NCI-H446 treated with DMSO at 0.1 percent for 48 hours (cell line): ENCODE measurements at regions not wholly inside any gene's neighbourhood (a gene's known extent, or its start where the extent isn't known, plus 50 kb on each side); places are given as distances from the start of the nearest gene placed in this dataset.
"Not testable (repeated sequence)": the region's sequence is repeated elsewhere in the genome, so short reads cannot be mapped to it uniquely, and the experiment has no call there.

Experiments used
- DNase-seq: peaks from one replicate; lab custom pipeline; 2025; lab: John Stamatoyannopoulos, UW

DNA sequence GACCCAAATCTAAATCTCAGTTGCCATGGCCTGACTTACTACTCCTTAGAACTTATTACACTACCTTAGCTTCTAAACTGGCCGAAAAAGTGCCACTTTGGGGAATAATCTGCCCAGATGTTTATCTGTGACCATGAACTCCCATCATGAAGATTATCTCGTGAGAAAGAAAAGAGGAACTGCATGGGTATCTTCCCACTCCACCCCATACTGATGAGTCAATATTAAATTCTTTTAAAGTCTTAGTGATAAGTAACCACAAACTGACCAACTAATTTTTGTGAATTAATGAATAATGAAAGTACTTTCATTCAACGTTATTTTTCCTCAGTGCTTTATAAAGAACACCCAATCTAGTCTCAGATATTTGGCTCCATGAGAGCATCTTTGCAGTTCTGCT is 493.5 kb downstream of the EBF1 start:
- no peak for DNase-seq

DNA sequence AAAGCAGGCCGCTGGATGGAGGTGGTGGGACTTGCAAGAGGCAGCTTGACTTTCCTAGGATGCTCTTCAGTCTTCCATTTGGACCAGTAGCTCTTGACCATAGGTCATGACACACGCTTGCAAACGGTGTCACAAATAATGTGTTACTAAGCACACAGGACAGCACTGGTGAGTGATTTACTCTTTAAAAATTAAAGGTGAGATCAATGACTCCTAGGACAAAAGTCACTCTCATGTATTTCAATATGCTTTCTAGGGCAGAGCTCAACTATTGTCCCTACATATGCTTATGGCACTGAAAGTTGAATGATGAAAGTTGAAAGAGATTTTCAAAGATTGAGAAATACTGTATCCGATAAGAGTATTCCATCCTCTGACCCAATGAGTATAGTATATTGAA is 496.7 kb downstream of the EBF1 start:
- no peak for DNase-seq

DNA sequence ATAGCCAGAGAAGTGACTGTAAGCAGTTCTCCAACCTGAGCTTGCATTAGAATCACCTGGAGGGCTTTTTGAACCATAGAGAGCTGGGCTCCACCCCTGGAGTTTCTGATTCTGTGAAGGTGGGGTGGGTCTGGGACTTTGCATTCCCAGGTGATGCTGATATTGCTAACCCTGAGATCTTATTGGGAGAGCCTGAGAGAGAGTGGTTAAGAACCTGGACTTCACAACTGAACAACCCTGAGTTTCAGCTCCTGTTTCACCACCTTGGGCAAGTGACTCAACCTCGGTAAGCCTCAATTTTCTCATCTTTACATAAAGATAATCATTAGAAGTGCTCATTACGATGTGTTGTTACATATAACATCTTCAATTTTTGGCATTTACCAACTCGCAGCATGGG is 498.6 kb downstream of the EBF1 start:
- DNase-seq: no peak

DNA sequence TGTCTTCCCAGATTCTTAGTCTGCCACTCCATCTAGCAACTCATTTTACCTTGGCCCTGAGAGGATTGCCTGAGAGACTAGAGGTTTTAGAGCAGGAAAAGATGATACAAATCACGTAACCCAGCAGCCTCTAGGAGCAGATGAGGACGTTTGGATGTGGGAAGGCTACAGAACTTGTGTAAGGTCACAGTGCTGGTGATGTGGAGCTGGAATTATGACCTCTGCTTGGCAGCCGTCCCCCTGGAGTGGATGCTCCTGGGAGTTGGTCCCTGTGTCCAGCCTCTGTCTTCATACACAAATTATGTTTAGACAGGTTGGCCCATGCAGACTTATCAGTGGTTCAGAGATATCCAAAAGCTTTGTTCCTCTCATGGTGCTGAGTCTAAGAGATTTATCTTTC is 499.0 kb downstream of the EBF1 start:
- no peak for DNase-seq

DNA sequence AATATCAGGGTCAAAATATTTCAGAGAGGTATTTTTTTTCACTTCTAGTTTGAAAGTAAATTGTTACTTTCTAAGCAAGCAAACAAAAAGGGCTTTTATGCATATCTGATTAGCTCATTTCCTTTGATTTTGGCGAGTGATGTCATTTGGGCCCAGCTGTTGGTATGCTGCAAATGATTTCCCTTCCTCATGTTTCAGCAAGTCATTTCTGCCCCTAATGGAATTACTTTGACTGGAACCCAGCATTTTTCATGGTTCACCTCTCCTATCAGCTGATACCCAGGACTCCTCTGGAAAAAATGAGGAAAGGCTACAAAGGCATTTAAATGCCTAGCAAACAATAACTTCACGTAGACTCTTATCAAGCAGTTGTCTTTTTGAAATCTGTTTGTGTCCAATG is 500.6 kb downstream of the EBF1 start:
- no peak for DNase-seq

DNA sequence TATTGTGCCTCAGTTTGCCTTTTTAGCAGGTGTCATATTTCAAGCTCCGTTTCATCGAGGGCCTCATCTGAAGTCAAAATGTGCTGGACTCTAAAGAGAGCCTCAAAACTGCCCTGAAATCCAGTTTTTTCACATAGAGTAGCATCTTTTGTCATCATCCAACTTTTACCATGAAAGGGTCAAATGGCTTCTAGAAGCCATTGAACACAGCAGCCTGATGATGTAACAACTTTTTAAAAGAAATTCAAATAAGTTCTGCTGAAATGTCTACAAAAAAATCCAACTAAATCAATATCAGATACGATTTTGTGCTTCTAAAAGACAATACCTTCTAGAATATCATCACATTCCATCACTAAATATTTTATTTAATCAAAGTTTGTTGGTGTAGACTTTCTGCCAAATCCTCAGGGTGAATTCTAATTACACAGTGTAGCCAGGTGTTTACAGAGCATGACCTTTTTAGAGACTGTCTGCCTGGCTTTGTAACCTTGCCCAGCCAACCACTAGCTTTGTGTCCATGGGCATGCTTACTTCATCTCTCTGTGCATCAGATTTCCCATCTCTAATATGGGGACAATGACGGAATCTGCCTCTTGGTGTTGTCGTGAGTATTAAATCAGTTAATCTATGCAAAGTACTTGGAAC is 505.0 kb downstream of the EBF1 start:
- no peak for DNase-seq

DNA sequence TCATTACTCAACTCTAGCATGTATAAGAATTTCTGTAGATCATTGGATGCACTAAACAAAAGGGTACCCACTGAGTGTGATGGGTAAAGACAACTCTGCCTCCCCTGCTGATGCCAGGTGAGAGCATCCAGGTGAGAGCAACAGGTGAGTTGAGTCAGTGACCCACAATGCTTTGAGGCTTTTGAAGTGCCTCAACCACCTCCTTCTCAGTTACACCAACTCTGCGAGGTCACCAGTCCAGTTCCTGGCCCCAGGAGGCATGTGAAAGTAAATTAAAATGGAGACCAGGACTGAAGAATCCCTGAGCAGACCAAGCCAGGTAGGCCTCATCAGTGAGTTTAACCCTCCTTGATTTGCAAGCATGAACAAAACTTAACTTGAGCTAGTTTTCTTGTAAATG is 505.8 kb downstream of the EBF1 start:
- DNase-seq: no peak

DNA sequence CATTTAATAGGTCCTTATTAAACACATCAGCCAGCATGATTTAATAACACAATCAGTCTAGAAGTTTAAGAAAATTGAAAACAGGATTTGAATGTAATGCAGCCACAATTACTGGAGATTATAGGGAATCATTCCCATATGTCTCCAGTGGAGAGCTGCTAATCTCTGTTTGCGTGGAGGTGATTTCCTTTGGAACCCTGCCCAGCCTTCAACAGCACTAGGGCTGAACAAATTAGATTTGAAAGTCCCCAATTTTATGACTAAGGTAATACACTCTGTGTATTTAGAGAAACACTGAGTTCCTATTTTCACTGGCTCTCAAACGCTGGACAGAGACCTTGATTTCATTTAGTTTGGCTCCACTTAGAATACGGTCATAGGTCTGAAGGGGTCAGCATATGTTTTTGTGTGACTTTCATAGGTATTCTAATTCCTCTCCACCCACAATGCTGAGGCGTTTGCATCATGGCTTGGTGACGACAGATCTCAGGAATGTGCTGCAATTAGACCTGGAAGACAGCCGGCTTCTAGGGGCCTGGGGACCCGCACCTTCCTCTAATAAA is 508.3 kb downstream of the EBF1 start:
- DNase-seq: no peak

DNA sequence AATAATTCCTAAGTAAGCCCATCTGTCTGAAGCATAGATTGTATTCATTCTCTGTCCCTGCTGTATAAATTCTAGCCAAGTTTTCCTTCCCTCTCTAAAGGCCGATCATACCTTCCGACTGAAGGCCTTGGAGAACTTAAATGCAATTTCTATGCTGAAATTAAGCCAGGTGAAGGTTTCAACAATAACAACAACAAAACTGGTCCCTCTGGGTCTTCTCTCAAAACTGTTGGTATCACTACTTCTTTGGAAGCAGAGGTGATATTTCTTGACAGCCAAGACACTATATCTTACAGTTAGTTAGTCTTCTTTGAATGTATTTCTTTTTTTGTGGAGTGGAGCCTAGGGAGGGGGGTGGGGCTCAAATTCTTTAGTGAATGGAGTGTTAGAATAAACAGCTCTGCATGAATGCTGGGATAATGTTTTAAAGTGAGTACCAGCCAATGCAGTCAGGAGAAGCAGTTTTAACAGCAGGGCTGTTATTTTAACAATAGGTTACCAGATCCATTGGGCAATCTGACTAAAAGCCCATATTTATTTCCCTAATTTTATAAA is 508.9 kb downstream of the EBF1 start:
- no peak for DNase-seq

DNA sequence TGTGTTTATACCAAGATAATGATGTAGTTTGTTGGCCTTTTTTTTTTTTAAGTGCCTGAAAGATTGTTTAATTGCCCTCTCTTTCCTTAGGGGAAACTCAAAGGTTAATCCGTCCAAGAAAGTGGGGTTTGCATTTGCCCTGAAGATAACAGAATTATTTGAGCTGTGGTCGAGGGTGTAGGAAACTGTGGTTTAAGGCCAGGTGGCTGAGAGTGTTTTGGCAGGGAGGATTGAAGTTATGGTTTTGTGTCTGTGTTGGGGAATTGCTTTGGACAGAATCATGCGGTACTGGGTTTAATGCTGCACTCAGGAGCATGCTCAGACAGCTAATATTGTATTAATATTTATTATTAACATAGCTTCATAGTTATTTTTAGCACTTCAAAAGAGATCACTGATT is 509.8 kb downstream of the EBF1 start:
- DNase-seq: no peak

DNA sequence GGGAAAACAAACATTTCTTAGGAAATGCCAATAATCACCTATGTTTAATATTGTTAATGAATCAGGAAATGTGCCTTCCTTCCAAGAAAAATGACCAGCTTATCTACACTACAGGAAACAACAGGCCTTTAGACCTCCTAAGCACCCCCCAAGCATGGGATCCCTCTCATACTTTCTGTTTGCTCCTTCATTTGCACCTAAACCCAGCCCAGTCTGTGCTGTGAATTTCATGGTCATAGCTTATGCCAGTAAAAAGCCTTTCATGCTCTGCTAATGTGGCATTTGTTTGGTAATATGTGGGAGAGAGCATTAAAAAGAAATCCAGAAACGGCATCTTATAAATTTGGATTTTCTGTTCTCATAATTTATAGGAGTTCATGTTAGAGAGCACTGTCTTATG is 511.1 kb downstream of the EBF1 start:
- DNase-seq: no peak

DNA sequence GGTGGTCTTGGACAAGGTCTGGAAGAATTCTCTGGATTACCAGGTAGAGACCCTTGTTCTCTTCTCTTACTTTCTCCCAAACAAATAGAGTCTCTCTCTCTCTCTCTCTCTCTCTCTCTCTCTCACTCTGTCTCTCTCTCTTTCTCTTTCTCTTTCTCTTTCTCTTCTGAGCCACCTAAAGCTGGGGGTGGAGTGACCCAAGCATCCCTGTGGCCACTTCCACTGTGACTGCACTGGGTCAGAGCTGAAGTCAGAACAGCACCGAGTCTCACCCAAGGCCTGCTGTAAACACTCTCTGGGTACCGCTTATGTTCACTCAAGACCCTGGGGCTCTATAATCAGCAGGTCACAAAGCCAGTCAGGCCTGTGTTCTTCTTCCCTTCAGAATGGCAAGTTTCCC is 513.7 kb downstream of the EBF1 start:
- DNase-seq: no peak

DNA sequence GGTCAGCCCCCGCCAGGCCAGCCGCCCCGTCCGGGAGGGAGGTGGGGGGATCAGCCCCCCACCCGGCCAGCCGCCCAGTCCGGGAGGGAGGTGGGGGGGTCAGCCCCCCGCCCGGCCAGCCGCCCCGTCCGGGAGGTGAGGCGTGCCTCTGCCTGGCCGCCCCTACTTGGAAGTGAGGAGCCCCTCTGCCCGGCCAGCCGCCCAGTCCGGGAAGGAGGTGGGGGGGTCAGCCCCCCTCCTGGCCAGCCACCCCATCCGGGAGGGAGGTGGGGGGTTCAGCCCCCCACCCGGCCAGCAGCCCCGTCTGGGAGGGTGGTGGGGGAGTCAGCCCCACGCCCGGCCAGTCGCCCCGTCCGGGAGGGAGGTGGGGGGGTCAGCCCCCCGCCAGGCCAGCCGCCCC is 517.0 kb downstream of the EBF1 start:
- not testable (repeated sequence) for DNase-seq

DNA sequence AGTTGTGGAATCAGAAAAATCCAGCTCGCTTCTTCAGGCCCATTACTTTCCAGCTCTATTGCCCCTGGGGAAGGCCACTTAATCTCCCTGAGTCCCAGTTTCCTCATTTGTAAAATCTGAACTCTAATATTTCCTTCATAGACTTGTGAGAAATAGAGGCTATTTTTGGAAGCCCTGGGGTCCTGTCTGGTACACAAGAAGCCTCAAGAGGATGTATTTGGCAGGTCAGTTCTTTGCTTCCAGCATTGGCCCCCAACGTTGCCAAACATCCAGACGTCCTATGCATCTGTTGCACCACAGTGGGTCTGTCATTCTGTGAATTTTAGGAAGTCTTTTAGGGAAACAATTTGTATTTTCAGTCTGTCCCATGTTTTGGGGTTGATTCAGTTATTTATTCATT is 525.9 kb downstream of the EBF1 start:
- no peak for DNase-seq

DNA sequence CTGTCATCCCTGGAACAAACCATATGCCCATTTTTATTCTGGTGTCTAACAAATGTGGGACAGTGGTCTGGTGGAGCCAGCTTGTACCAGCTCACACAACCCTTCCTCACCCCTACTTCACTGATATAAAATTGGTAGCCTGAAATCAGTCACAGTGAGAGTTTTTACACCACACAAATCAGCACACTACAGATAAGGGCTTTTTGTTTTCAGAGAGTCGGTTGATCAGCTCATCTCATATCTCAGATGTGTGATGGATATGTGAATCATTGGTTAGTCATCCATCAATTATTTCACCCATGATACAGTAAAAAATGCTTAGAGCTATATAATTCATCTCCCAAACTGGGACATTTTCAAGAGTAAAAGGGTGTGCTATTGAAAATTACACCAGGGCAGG is 529.2 kb downstream of the EBF1 start:
- no peak for DNase-seq

DNA sequence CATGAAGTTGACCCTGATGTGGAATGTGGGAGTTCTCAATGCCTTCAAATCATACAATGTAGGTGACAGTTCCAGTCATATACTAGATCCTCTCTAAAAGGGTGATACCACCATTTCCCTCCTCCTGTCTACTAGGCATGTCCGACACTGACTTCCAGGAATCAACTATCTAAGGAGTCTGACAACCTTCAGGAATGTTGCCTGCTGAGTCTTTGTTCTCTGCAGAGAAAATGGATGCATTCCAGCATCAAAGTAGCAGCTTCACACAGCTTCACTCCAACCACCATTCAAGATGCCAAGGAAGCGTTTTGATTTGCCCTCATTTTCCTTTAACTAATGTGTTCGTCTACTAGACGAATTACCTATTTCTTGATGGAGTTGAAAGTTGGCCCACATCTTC is 530.2 kb downstream of the EBF1 start:
- DNase-seq: no peak

DNA sequence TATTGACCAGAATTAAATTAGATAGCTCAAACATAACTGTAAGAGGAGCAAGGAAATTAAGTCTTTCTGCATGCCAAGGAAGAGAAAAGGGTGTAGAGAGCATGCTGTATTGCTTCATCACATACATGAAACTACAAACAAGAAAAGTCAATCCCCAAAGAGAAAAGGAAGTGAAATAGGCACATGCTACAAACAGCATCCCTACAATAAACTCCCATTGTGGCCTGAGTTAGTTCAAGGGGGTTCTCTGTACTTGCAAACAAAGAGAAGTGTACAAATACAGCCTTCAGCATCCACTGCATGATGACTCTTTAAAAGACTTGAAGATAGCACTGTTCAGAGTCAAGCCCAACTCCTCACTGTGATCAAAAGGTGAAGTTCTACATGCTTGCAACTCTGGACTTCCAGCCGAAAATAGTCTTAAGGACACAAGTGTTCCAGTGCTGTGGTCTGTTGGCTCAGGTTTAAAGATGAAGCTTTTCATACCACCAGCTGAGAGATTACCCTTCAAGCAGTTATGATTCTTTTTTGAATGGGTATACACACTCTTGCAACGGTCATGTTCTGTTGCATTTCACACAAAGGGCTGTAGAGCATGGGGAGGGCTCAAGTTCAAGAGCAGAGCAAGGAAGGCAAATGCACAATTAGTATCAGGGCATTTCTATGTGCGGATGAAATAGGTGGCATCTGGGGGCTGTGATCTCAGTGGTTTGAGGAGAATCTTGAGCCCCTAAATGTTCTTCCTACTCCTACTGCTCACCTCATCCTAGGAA is 534.5 kb downstream of the EBF1 start:
- DNase-seq: no peak

DNA sequence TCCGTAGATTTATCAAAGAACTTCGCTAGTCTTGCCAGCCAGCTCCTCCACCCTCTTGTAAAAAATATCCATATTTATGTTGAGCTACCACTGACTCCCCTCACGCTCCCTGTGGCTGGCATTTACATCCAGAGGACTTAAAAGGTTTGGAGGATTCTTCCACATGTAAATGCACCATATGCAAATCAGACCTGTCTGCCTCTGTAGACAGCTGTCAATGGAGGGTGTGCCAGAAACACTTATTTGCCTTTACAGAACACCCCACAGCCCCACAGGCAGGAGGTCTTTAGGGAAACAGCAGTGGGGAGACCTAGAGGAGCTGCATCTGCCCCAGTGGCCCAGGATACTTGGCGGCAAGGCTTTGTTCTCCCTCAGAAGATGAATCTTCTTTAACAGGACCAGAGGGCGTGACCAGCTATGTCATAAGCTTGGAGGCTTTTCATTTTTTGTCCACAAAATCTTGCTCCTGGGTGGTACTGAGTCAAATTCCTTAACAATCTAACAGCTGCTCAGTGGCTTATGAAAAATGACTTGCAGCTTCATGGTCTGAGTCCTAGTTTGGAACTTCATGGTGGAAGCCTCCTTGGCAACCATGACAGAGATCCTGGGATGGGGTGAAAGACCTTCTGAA is 535.8 kb downstream of the EBF1 start:
- DNase-seq: no peak

DNA sequence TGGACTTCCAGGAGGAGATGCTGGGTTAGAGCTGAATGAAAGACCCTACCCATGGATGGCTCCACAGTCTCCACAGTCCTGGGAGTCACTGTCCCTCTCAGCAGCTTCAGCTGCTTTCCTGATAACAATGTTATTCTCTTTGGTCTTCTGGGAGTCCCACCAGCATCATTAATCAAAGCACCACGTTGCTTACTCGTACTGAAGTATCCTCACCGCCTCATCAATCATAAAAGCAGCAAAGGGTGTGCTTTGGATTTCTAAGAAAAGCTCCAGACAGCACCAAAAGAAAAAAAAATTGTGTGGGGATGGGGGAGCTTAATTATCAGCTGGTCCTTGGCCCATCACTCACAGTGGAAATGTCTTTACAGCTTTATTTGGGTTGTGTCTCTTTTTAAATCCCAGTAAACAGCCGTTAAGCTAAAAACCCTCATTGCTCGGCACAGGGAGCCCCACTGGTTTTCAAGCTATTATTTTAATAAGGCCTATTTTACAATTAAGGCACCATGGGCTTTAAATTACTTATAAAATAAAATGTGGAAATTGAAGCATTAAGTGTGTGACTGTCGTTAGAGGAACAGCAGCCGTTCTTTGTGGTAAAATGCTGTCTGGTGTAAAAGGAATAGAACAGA is 538.0 kb downstream of the EBF1 start:
- DNase-seq: no peak

DNA sequence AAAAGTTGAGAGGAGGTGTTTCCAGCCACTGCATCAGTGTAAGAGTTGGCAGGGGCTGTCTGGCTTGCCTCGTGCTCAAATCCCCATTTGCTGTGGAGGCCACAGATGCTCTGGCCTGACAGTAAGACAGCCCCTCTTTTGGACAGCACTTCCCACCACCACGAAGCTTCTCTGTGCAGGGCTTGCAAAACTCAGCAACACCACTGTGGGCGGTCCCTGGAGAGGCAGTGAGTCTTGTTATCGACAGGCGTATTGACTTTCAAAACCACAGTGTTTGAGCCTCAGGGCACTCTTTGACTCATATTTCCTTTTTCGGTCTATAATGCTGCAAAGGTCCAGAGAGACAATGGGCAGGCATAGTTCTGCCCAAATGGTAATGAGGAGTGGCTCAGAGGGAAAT is 539.5 kb downstream of the EBF1 start:
- no peak for DNase-seq

DNA sequence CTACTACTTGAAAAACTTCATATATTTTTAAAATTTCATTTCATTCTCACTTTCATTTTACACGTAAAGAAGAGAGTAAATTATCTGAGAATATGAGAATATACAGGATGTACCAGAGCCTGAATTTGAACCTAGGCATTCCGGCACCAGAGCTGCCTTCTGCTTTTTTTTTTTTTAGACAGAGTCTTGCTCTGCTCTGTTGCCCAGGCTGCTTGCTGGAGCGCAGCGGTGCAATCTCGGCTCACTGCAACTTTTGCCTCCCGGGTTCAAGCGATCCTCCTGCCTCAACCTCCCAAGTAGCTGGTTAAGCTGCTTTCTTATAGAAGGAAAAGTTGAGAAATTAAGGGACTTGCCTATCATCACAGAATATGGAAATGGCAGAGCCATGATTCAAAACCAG is 540.1 kb downstream of the EBF1 start:
- DNase-seq: no peak

DNA sequence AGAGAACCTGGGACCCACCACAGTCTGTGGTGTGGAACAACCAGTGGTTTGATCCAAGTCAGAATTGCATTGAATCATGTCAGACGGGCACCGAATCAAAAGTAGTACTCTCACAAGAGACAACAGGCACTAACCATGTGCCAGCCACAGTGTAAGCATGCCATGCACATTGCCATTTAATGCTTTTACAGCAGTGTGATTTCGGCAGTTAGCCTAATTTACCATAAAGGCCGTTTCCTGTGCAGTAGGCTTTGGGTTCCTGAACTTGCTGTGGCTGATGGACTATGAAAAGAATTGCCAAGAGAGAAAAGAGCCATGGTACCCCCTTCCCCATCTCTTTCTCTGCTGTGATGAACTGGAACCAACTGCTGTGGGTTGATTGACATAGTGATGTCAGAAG is 540.6 kb downstream of the EBF1 start:
- DNase-seq: no peak

DNA sequence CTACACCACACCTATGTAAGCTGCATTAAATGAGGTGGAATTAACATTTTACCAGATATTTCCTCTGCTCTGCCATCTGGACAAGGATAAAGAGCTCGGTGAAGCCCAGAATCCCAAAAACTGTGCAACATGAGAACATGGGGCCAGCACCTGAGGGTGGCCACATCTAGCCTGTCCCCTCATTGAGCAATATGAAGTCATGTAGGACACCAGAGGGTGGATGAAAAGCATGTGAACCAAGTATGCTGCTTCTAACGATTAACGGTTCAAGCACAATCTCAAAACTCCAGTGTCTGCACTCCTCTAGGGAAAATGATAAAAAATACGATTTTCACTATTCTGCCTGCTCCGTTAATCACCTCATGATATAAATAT is 545.8 kb downstream of the EBF1 start:
- no peak for DNase-seq
